Type B pancreatic cell (in vitro differentiated cells): ENCODE measurements at regions not wholly inside any gene's neighbourhood (a gene's known extent, or its start where the extent isn't known, plus 50 kb on each side); places are given as distances from the start of the nearest gene placed in this dataset.

Source experiments
- DNase-seq: peaks from one replicate; pipeline ENCODE4 v3.0.0; 2021; ENCODE audit warnings: mixed read lengths; ENCODE audit not compliant: unreplicated experiment; ENCODE audit errors: extremely low spot score
- H3K27ac Mint-ChIP-seq: 2 replicates; pipeline ENCODE4 v1.8.0; 2021; ENCODE audit warnings: mild to moderate bottlenecking, mixed read lengths
- H3K27me3 Mint-ChIP-seq: 2 replicates; pipeline ENCODE4 v1.8.0; 2021; ENCODE audit warnings: mixed read lengths
- H3K36me3 Mint-ChIP-seq: 2 replicates; pipeline ENCODE4 v1.8.0; 2021; ENCODE audit warnings: mixed read lengths
- H3K4me1 Mint-ChIP-seq: one replicate; pipeline ENCODE4 v1.8.0; 2021; ENCODE audit warnings: mixed read lengths; ENCODE audit not compliant: unreplicated experiment
- H3K4me3 Mint-ChIP-seq: 2 replicates; pipeline ENCODE4 v1.8.0; 2021; ENCODE audit warnings: mild to moderate bottlenecking, mixed read lengths
- H3K9me3 Mint-ChIP-seq: 2 replicates; pipeline ENCODE4 v1.8.0; 2021; ENCODE audit warnings: mixed read lengths
- TF ChIP-seq, protein P1 (sequence below): fragments of 200-600 bp; sonication (generic); conservative IDR thresholded peaks from 2 replicates; pipeline ENCODE4 v1.5.0; 2021; ENCODE audit warnings: antibody characterized with exemption, mild to moderate bottlenecking

GRCh38 chr12:47413806-47414205 lies 292.0 kb downstream of the RPAP3 start:
- no peak overlapping the region for H3K27ac Mint-ChIP-seq

DNA sequence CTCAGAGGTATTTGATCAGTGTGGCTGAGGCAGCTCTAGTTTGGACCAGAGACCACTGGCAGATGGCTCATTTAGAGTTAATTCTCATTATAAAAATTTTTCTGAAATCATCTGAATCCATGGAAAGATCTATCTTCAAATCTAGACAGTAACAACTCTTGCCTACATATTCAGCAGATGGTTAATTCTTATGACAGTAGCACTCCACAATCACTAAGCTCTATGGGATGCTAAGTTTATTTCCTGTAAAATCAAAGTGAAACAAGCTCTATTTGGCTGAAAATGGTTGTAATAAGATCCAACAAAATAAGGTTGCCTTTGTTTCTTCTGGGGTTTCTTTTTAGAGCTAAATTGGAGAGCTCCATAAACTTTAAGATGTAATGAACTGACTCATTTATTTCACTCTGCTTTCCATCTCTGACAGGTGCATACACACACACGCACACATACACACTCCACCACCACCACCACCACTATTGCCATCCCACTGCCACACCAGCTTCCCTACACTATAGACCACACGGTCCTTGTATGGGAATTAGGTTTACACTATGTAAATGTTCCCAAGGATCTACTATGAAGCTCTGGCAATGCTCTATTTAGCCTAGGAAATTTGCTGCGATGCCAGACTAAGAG lies 293.1 kb downstream of the RPAP3 start:
- DNase-seq = no peak
- H3K9me3 Mint-ChIP-seq = no peaks in the 10 kb centered on the region
- H3K27me3 Mint-ChIP-seq = peaks cover 4% of the 10 kb centered on the region
- H3K27ac Mint-ChIP-seq = no peak overlapping the region
- TF ChIP-seq, protein P1, sequence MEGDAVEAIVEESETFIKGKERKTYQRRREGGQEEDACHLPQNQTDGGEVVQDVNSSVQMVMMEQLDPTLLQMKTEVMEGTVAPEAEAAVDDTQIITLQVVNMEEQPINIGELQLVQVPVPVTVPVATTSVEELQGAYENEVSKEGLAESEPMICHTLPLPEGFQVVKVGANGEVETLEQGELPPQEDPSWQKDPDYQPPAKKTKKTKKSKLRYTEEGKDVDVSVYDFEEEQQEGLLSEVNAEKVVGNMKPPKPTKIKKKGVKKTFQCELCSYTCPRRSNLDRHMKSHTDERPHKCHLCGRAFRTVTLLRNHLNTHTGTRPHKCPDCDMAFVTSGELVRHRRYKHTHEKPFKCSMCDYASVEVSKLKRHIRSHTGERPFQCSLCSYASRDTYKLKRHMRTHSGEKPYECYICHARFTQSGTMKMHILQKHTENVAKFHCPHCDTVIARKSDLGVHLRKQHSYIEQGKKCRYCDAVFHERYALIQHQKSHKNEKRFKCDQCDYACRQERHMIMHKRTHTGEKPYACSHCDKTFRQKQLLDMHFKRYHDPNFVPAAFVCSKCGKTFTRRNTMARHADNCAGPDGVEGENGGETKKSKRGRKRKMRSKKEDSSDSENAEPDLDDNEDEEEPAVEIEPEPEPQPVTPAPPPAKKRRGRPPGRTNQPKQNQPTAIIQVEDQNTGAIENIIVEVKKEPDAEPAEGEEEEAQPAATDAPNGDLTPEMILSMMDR = no peak
- H3K4me3 Mint-ChIP-seq = no peak overlapping the region
- no peaks in the 10 kb centered on the region for H3K36me3 Mint-ChIP-seq
- no peaks in the 10 kb centered on the region for H3K4me1 Mint-ChIP-seq

More at GRCh38 chr12:47413806-47414205, 292.0 kb downstream of the RPAP3 start:
- Mint-ChIP-seq H3K36me3 (no peaks in the 10 kb centered on the region), H3K9me3 (no peaks in the 10 kb centered on the region), H3K4me3 (no peak overlapping the region), H3K27me3 (peaks cover 4% of the 10 kb centered on the region), H3K4me1 (no peaks in the 10 kb centered on the region)
- TF ChIP-seq, protein P1 = no peak
- DNase-seq = no peak

GRCh38 chr12:47411966-47412365 lies 293.9 kb downstream of the RPAP3 start:
- DNase-seq = no peak
- TF ChIP-seq, protein P1 = no peak
- no peaks in the 10 kb centered on the region for H3K9me3 Mint-ChIP-seq
- no peak overlapping the region for H3K4me3 Mint-ChIP-seq
- no peaks in the 10 kb centered on the region for H3K4me1 Mint-ChIP-seq
- peaks cover 4% of the 10 kb centered on the region for H3K27me3 Mint-ChIP-seq
- H3K27ac Mint-ChIP-seq = no peak overlapping the region
- H3K36me3 Mint-ChIP-seq = no peaks in the 10 kb centered on the region

DNA sequence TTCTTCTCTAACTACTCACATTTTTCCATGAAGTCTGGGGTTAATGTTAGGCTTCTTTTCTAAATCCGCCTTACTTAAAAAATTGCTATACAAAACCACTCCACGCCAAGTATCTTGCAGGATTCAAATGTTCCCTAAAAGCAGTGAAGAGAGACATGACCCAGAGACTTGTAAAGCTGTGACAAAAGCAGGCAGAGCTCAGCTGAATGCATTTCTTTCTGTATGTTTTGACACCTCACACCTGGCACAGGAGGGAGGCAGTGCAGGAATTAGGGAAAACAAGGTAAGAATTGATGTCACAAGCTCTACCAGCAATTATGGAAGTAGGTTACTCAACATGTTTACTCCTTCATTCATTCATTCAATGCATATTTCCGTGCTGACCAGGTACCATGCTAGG lies 295.0 kb downstream of the RPAP3 start:
- Mint-ChIP-seq H3K4me1 (no peaks in the 10 kb centered on the region), H3K36me3 (no peaks in the 10 kb centered on the region), H3K4me3 (no peak overlapping the region), H3K27ac (no peak overlapping the region), H3K9me3 (no peaks in the 10 kb centered on the region), H3K27me3 (peaks cover 4% of the 10 kb centered on the region)
- TF ChIP-seq, protein P1 = no peak
- DNase-seq = no peak

- no peaks in the 10 kb centered on the region for H3K9me3 Mint-ChIP-seq
- H3K27me3 Mint-ChIP-seq = peaks cover 4% of the 10 kb centered on the region
- no peaks in the 10 kb centered on the region for H3K36me3 Mint-ChIP-seq
- H3K27ac Mint-ChIP-seq = no peak overlapping the region
- H3K4me3 Mint-ChIP-seq = no peak overlapping the region
- no peak for DNase-seq
- H3K4me1 Mint-ChIP-seq = no peaks in the 10 kb centered on the region
- TF ChIP-seq, protein P1 = no peak
Measured at GRCh38 chr12:47410383-47410782, 295.4 kb downstream of the RPAP3 start.
